IMR-90 (cell line): ENCODE measurements at regions not wholly inside any gene's neighbourhood (a gene's known extent, or its start where the extent isn't known, plus 50 kb on each side); places are given as distances from the start of the nearest gene placed in this dataset.

Source experiments
- ATAC-seq: fragments of 200-7000 bp; cut with Tn5 transposase; 2 replicates; pipeline ENCODE4 v1.9.1; 2020; ENCODE audit warnings: low read depth, mild to moderate bottlenecking, moderate library complexity
- BruUV-seq: library from RNA; stranded (reverse); fragments of 400-500 nt; replicated peaks from 2 replicates; lab custom pipeline; 2021; lab: Mats Ljungman, UMichigan
- CTCF ChIA-PET: fragments of 300-600 bp; formaldehyde crosslinking; extraction: SDS; loops from one replicate; lab custom pipeline; 2021; ENCODE audit warnings: antibody characterized with exemption; lab: Yijun Ruan, JAX
- POLR2A ChIA-PET: fragments of 300-600 bp; sonication (Branson Sonifier 250); formaldehyde crosslinking; loops from one replicate; lab custom pipeline; 2022; ENCODE audit warnings: antibody characterized with exemption; ENCODE audit not compliant: unreplicated experiment; lab: Charles Lee
- DNase-seq: peaks from one replicate; pipeline ENCODE4 v3.0.0; 2013
- H2AFZ ChIP-seq: replicated peaks from 2 replicates; pipeline ENCODE3; 2013; ENCODE audit warnings: low read length, mild to moderate bottlenecking; ENCODE audit not compliant: poor library complexity
- H2AK5ac ChIP-seq: 2 replicates; pipeline ENCODE4 v1.6.1; 2013; ENCODE audit warnings: low read depth, low read length, inconsistent platforms
- H2AK9ac ChIP-seq: replicated peaks from 2 replicates; pipeline ENCODE3; 2013; ENCODE audit warnings: mild to moderate bottlenecking, low read depth, low read length, moderate library complexity; ENCODE audit not compliant: poor library complexity
- H2BK120ac ChIP-seq: 2 replicates; pipeline ENCODE4 v1.6.1; 2013; ENCODE audit warnings: low read depth, low read length, inconsistent platforms
- H2BK15ac ChIP-seq: 3 replicates; pipeline ENCODE4 v1.6.1; 2013; ENCODE audit warnings: low read depth, low read length, inconsistent platforms
- H2BK20ac ChIP-seq: 2 replicates; pipeline ENCODE4 v1.6.1; 2013; ENCODE audit warnings: low read depth, mild to moderate bottlenecking, inconsistent platforms, low read length, moderate library complexity
- H2BK5ac ChIP-seq: 2 replicates; pipeline ENCODE4 v1.6.1; 2013; ENCODE audit warnings: mild to moderate bottlenecking, low read depth, low read length, inconsistent platforms; ENCODE audit not compliant: poor library complexity, severe bottlenecking
- H3K14ac ChIP-seq: replicated peaks from 2 replicates; pipeline ENCODE4 v1.6.1; 2013; ENCODE audit warnings: low read depth, low read length, inconsistent platforms
- H3K18ac ChIP-seq: 2 replicates; pipeline ENCODE4 v1.6.1; 2013; ENCODE audit warnings: low read depth, low read length, control low read depth
- H3K23ac ChIP-seq: 2 replicates; pipeline ENCODE4 v1.6.1; 2013; ENCODE audit warnings: low read depth, low read length, inconsistent platforms
- H3K27ac ChIP-seq: 2 replicates; pipeline ENCODE4 v1.5.1; 2013; ENCODE audit warnings: mild to moderate bottlenecking, control low read depth, low read length; ENCODE audit not compliant: insufficient read depth
- H3K27me3 ChIP-seq: 2 replicates; pipeline ENCODE4 v1.6.1; 2013; ENCODE audit warnings: low read length; ENCODE audit not compliant: control insufficient read depth, insufficient read depth
- H3K36me3 ChIP-seq: 2 replicates; pipeline ENCODE4 v1.6.1; 2013; ENCODE audit warnings: low read length, mixed read lengths; ENCODE audit not compliant: control insufficient read depth, insufficient read depth
- H3K4ac ChIP-seq: 2 replicates; pipeline ENCODE4 v1.6.1; 2013; ENCODE audit warnings: low read depth, low read length, inconsistent platforms
- H3K4me1 ChIP-seq: 2 replicates; pipeline ENCODE4 v1.6.1; 2013; ENCODE audit warnings: low read length, mixed read lengths; ENCODE audit not compliant: control insufficient read depth, insufficient read depth
- H3K4me2 ChIP-seq: 2 replicates; pipeline ENCODE4 v1.6.1; 2013; ENCODE audit warnings: low read depth, mild to moderate bottlenecking, control low read depth, low read length, moderate library complexity
- H3K4me3 ChIP-seq: 2 replicates; pipeline ENCODE4 v1.5.1; 2013; ENCODE audit warnings: low read depth, mild to moderate bottlenecking, control low read depth, low read length, moderate library complexity; ENCODE audit not compliant: insufficient read depth
- H3K56ac ChIP-seq: 2 replicates; pipeline ENCODE4 v1.6.1; 2013; ENCODE audit warnings: low read length, inconsistent platforms; ENCODE audit not compliant: insufficient read depth; ENCODE audit errors: extremely low read depth
- H3K79me1 ChIP-seq, 2 experiments: 2 replicates each; pipeline ENCODE4 v1.6.1; 2013; ENCODE audit warnings: low read length in 2 of 2, inconsistent platforms in 1 of 2, low read depth in 1 of 2
- H3K9ac ChIP-seq: 2 replicates; pipeline ENCODE4 v1.6.1; 2013; ENCODE audit warnings: low read depth, low read length, control low read depth
- H3K9me1 ChIP-seq: 2 replicates; pipeline ENCODE4 v1.6.1; 2013; ENCODE audit warnings: low read length, inconsistent platforms; ENCODE audit not compliant: insufficient read depth
- H3K9me3 ChIP-seq: 2 replicates; pipeline ENCODE4 v1.6.1; 2013; ENCODE audit warnings: low read length; ENCODE audit not compliant: control insufficient read depth, insufficient read depth
- H4K20me1 ChIP-seq: 2 replicates; pipeline ENCODE4 v1.6.1; 2013; ENCODE audit warnings: low read length, inconsistent platforms; ENCODE audit not compliant: insufficient read depth
- H4K5ac ChIP-seq: 2 replicates; pipeline ENCODE4 v1.6.1; 2013; ENCODE audit warnings: mild to moderate bottlenecking, low read depth, low read length, control low read depth
- H4K8ac ChIP-seq, 2 experiments: 2 replicates each; pipeline ENCODE4 v1.6.1; 2013; ENCODE audit warnings: low read depth in 2 of 2, low read length in 2 of 2, control low read depth in 1 of 2, inconsistent platforms in 1 of 2
- H4K91ac ChIP-seq: 2 replicates; pipeline ENCODE4 v1.6.1; 2013; ENCODE audit warnings: low read depth, low read length, inconsistent platforms; ENCODE audit not compliant: insufficient read depth
- MXI1 ChIP-seq: IDR thresholded peaks from 2 replicates; pipeline ENCODE4 v1.6.1; 2012; ENCODE audit warnings: low read depth, mild to moderate bottlenecking, low read length, moderate library complexity, borderline replicate concordance
- WGBS, 2 experiments: methylation state at CpG; one replicate each; pipeline versions ENCODE4 v1.1.5 to v1.1.7; 2013; ENCODE audit warnings: missing lambda C conversion rate in 2 of 2; ENCODE audit not compliant: insufficient read length in 1 of 2; ENCODE audit errors: extremely low coverage in 2 of 2; 5-methylcytosine and 5-hydroxymethylcytosine counted together
- dilution Hi-C: fragments of 300-500 bp; cut with HindIII; formaldehyde crosslinking; loops from one replicate; pipeline ENCODE4 v1.14.3; 2018; ENCODE audit warnings: low sequenced_read_pairs; ENCODE audit not compliant: unreplicated experiment
- in situ Hi-C: fragments of 300-500 bp; cut with MboI; formaldehyde crosslinking; loops from 3 replicates; pipeline ENCODE4 v1.14.3; 2019; ENCODE audit warnings: low sequenced_read_pairs, inconsistent platforms, mixed read lengths
- intact Hi-C: fragments of 100-400 bp; cut with micrococcal nuclease; formaldehyde crosslinking; loops from 2 replicates; pipeline ENCODE4 v1.10.0; 2022

DNA sequence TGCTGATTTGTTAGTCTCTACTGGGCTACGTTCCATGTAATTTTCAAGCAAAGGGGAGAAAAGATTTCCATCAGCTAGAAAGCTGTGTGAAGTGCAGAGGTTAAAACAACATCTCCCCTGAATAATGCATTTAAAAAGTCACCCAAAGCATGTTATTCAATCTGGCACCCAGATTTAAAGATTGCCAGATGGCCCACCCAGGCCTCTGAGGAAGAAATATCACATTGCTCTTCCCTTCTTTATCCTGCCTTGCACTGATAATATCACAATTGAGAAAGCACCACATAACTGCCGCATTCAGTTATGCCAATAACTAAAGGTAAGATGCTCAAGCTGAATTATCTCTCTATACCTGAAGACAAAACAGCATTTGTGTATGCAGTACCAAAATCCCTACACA, 119.4 kb upstream of the PUM3 start:
- no peaks in the 10 kb centered on the region for H3K9me3 ChIP-seq
- H2BK15ac ChIP-seq = no peak overlapping the region
- no peak overlapping the region for H3K4me2 ChIP-seq
- CTCF ChIA-PET = no interaction called here
- no peak overlapping the region for H4K5ac ChIP-seq
- no peak overlapping the region for H3K18ac ChIP-seq
- no peak overlapping the region for H2AK9ac ChIP-seq
- H2AK5ac ChIP-seq = no peak overlapping the region
- TF ChIP-seq MXI1 = no peak
- H3K79me1 ChIP-seq = no peaks in the 10 kb centered on the region
- H2BK5ac ChIP-seq = no peak overlapping the region
- H3K9me1 ChIP-seq = no peaks in the 10 kb centered on the region
- H3K4ac ChIP-seq = no peak overlapping the region
- no peak overlapping the region for H3K23ac ChIP-seq
- H3K4me1 ChIP-seq = no peaks in the 10 kb centered on the region
- intact Hi-C loops (no loop called here), in situ Hi-C loops (loop anchor here (25.0 kb wide), 1 partner anchor 99 kb away; no protein-coding TSS in a partner anchor), dilution Hi-C loops (no loop called here)
- H3K4me3 ChIP-seq = no peak overlapping the region
- POLR2A ChIA-PET = interaction anchor here (0.6 kb wide), 1 partner anchor 46 kb away, joined by 3 read pairs; no protein-coding TSS in a partner anchor
- no peak overlapping the region for H2AFZ ChIP-seq
- no peak overlapping the region for H2BK20ac ChIP-seq
- no peaks in the 10 kb centered on the region for H3K36me3 ChIP-seq
- no peak overlapping the region for H3K9ac ChIP-seq
- DNase-seq (no peak), ATAC-seq (no peak)
- H2BK120ac ChIP-seq = no peak overlapping the region
- H3K14ac ChIP-seq = no peak overlapping the region
- H3K56ac ChIP-seq = no peak overlapping the region
- no CpG with 5 or more reads among the region's 2 CpGs for WGBS, 2 experiments
- H4K20me1 ChIP-seq = no peaks in the 10 kb centered on the region
- no TSS peak for BruUV-seq
- no peak overlapping the region for H4K8ac ChIP-seq
- no peak overlapping the region for H4K91ac ChIP-seq
- H3K27me3 ChIP-seq = no peaks in the 10 kb centered on the region
- no peak overlapping the region for H3K27ac ChIP-seq
